Vagina (tissue), 2 donors: ENCODE measurements at regions not wholly inside any gene's neighbourhood (a gene's known extent, or its start where the extent isn't known, plus 50 kb on each side); places are given as distances from the start of the nearest gene placed in this dataset.

Experiments used
- POLR2A ChIP-seq, 2 donors: fragments of 450-650 bp; IDR thresholded peaks; one replicate each; pipeline ENCODE4 v1.6.1; 2017; ENCODE audit warnings: antibody characterized with exemption in 2 of 2, mild to moderate bottlenecking in 2 of 2, moderate library complexity in 2 of 2
- POLR2AphosphoS5 ChIP-seq, 2 donors: sonication (generic); formaldehyde crosslinking; IDR thresholded peaks; one replicate each; pipeline ENCODE4 v1.9.0; 2017; ENCODE audit warnings: antibody characterized with exemption in 2 of 2, mild to moderate bottlenecking in 2 of 2, low read depth in 1 of 2; ENCODE audit not compliant: insufficient read depth in 1 of 2
- TF ChIP-seq, protein P1 (sequence below), 3 experiments: fragments of 450-650 bp in 2 of 3; fragments of 200-600 bp in 1 of 3; sonication (generic) in 1 of 3; IDR thresholded peaks; one replicate each; pipeline ENCODE4 v1.5.1; 2017 to 2019; ENCODE audit warnings: antibody characterized with exemption in 3 of 3, mild to moderate bottlenecking in 2 of 3, moderate library complexity in 2 of 3

DNA sequence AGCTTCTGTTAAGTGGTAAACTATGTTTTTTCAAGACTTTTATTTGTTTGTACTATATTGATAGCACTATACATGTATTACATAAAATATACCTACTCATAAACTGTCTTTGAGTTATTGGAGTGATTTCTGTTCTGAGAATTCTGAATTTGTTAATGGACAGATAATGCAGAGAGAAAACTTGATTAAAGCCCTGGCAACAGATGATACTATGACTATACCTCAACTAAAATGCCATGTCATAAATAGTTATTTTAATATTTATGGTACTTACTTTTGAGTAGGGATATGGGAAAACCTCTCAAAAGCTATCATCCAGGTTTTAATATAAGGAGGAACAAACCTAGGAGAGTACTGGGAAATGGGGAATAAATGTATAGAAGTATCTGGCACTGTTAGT lies 947.2 kb upstream of the ARRDC3 start:
- no peak for TF ChIP-seq POLR2AphosphoS5 (IDR thresholded peaks at IDR 0.05; ENCODE audit: insufficient read depth in 1 of 2, low read depth in 1 of 2)
- TF ChIP-seq, protein P1, sequence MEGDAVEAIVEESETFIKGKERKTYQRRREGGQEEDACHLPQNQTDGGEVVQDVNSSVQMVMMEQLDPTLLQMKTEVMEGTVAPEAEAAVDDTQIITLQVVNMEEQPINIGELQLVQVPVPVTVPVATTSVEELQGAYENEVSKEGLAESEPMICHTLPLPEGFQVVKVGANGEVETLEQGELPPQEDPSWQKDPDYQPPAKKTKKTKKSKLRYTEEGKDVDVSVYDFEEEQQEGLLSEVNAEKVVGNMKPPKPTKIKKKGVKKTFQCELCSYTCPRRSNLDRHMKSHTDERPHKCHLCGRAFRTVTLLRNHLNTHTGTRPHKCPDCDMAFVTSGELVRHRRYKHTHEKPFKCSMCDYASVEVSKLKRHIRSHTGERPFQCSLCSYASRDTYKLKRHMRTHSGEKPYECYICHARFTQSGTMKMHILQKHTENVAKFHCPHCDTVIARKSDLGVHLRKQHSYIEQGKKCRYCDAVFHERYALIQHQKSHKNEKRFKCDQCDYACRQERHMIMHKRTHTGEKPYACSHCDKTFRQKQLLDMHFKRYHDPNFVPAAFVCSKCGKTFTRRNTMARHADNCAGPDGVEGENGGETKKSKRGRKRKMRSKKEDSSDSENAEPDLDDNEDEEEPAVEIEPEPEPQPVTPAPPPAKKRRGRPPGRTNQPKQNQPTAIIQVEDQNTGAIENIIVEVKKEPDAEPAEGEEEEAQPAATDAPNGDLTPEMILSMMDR (IDR thresholded peaks at IDR 0.05), result no peak
- no peak for TF ChIP-seq POLR2A (IDR thresholded peaks at IDR 0.05)
